Kidney epithelial cell (primary cell): ENCODE measurements at regions not wholly inside any gene's neighbourhood (a gene's known extent, or its start where the extent isn't known, plus 50 kb on each side); places are given as distances from the start of the nearest gene placed in this dataset.

Experiments used
- DNase-seq: peaks from one replicate; pipeline ENCODE4 v3.0.0-alpha.2; 2010; ENCODE audit warnings: low read depth
- H3K27me3 ChIP-seq: 2 replicates; pipeline ENCODE4 v1.6.0; 2011; ENCODE audit warnings: low read length; ENCODE audit not compliant: control insufficient read depth, insufficient read depth
- H3K36me3 ChIP-seq: 2 replicates; pipeline ENCODE4 v1.5.1; 2011; ENCODE audit warnings: low read length; ENCODE audit not compliant: control insufficient read depth, insufficient read depth
- H3K4me3 ChIP-seq: 2 replicates; pipeline ENCODE4 v1.5.1; 2011; ENCODE audit warnings: low read depth, mild to moderate bottlenecking, control low read depth, low read length
- CTCF ChIP-seq: IDR thresholded peaks from 2 replicates; pipeline ENCODE4 v1.5.1; 2011; ENCODE audit warnings: mild to moderate bottlenecking, moderate library complexity, low read length, control low read depth, inconsistent platforms; ENCODE audit not compliant: insufficient read depth, poor library complexity, severe bottlenecking

- Histone ChIP-seq H3K36me3 (no peaks in the 10 kb centered on the region), H3K4me3 (no peak overlapping the region), H3K27me3 (peaks cover 88% of the 10 kb centered on the region)
- DNase-seq: no peak
- TF ChIP-seq CTCF: no peak
These were observed 120.3 kb upstream of the BARHL2 start for GRCh38 chr1:90837420-90837819.

- DNase-seq: no peak
- no peak for TF ChIP-seq CTCF
- Histone ChIP-seq H3K36me3 (no peaks in the 10 kb centered on the region), H3K27me3 (peaks cover 90% of the 10 kb centered on the region), H3K4me3 (no peak overlapping the region)
These were observed 119.2 kb upstream of the BARHL2 start for GRCh38 chr1:90836345-90836679.

GRCh38 chr1:90835661-90836344 is 118.7 kb upstream of the BARHL2 start:
- Histone ChIP-seq H3K4me3 (no peak overlapping the region), H3K27me3 (peaks cover 88% of the 10 kb centered on the region), H3K36me3 (no peaks in the 10 kb centered on the region)
- no peak for DNase-seq
- no peak for TF ChIP-seq CTCF

- H3K4me3 ChIP-seq: no peak overlapping the region
- H3K36me3 ChIP-seq: no peaks in the 10 kb centered on the region
- DNase-seq: no peak
- peaks cover 82% of the 10 kb centered on the region for H3K27me3 ChIP-seq
- TF ChIP-seq CTCF: no peak
These were observed 118.0 kb upstream of the BARHL2 start for GRCh38 chr1:90834886-90835660.

- Histone ChIP-seq H3K36me3 (no peaks in the 10 kb centered on the region), H3K27me3 (peaks cover 78% of the 10 kb centered on the region), H3K4me3 (no peak overlapping the region)
- DNase-seq: no peak
- TF ChIP-seq CTCF: no peak
These were observed 117.3 kb upstream of the BARHL2 start for GRCh38 chr1:90834354-90834885.
